ENCODE measurements at regions not wholly inside any gene's neighbourhood (a gene's known extent, or its start where the extent isn't known, plus 50 kb on each side); places are given as distances from the start of the nearest gene placed in this dataset.

- TF ChIP-seq NFIC (IDR thresholded peaks at IDR 0.05): no peak
- TF ChIP-seq MAX (IDR thresholded peaks at IDR 0.05): no peak
- TF ChIP-seq CEBPB (IDR thresholded peaks at IDR 0.05): no peak
- TF ChIP-seq TAF1 (IDR thresholded peaks at IDR 0.05; ENCODE audit: low read depth): no peak
- no peak for TF ChIP-seq TCF12 (IDR thresholded peaks at IDR 0.05; ENCODE audit: low read depth)
- no peak for TF ChIP-seq EP300 (IDR thresholded peaks at IDR 0.05; ENCODE audit: borderline replicate concordance)
- no peak for TF ChIP-seq RAD21 (IDR thresholded peaks at IDR 0.05; ENCODE audit: low read depth)
- TF ChIP-seq, protein P1, sequence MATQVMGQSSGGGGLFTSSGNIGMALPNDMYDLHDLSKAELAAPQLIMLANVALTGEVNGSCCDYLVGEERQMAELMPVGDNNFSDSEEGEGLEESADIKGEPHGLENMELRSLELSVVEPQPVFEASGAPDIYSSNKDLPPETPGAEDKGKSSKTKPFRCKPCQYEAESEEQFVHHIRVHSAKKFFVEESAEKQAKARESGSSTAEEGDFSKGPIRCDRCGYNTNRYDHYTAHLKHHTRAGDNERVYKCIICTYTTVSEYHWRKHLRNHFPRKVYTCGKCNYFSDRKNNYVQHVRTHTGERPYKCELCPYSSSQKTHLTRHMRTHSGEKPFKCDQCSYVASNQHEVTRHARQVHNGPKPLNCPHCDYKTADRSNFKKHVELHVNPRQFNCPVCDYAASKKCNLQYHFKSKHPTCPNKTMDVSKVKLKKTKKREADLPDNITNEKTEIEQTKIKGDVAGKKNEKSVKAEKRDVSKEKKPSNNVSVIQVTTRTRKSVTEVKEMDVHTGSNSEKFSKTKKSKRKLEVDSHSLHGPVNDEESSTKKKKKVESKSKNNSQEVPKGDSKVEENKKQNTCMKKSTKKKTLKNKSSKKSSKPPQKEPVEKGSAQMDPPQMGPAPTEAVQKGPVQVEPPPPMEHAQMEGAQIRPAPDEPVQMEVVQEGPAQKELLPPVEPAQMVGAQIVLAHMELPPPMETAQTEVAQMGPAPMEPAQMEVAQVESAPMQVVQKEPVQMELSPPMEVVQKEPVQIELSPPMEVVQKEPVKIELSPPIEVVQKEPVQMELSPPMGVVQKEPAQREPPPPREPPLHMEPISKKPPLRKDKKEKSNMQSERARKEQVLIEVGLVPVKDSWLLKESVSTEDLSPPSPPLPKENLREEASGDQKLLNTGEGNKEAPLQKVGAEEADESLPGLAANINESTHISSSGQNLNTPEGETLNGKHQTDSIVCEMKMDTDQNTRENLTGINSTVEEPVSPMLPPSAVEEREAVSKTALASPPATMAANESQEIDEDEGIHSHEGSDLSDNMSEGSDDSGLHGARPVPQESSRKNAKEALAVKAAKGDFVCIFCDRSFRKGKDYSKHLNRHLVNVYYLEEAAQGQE (IDR thresholded peaks at IDR 0.05; ENCODE audit: low read depth): no peak
- no peak for TF ChIP-seq YY1 (IDR thresholded peaks at IDR 0.05; ENCODE audit: low read depth)
- TF ChIP-seq TEAD4 (IDR thresholded peaks at IDR 0.05): no peak
Measured at GRCh38 chr18:45557287-45557686, 58.0 kb upstream of the SLC14A2 start.
